OCI-LY7 (cell line): ENCODE measurements at regions not wholly inside any gene's neighbourhood (a gene's known extent, or its start where the extent isn't known, plus 50 kb on each side); places are given as distances from the start of the nearest gene placed in this dataset.

Experiments used
- CTCF ChIP-seq: fragments of 200-600 bp; sonication (generic); conservative IDR thresholded peaks from 2 replicates; pipeline ENCODE4 v1.5.1; 2014; ENCODE audit warnings: mild to moderate bottlenecking, antibody characterized with exemption, low read length, moderate library complexity, mixed read lengths
- EZH2phosphoT487 ChIP-seq: fragments of 200-600 bp; sonication (generic); IDR thresholded peaks from 2 replicates; pipeline ENCODE4 v1.6.1; 2018; ENCODE audit warnings: low read depth, borderline replicate concordance, mild to moderate bottlenecking, mixed run types, antibody characterized with exemption, low read length, moderate library complexity, mixed read lengths

- TF ChIP-seq CTCF (no peak), EZH2phosphoT487 (no peak)
Observed at GRCh38 chr10:118108194-118109026, 61.7 kb upstream of the RAB11FIP2 start.
